H1 (cell line): ENCODE measurements at regions not wholly inside any gene's neighbourhood (a gene's known extent, or its start where the extent isn't known, plus 50 kb on each side); places are given as distances from the start of the nearest gene placed in this dataset.

ENCODE experiments used
- BRCA1 ChIP-seq: IDR thresholded peaks from 2 replicates; pipeline ENCODE4 v1.6.1; 2012; ENCODE audit warnings: low read depth, low read length, improper control_type of control experiment
- CEBPB ChIP-seq: IDR thresholded peaks from 2 replicates; pipeline ENCODE4 v1.6.1; 2012; ENCODE audit warnings: low read depth, low read length
- CHD1 ChIP-seq: IDR thresholded peaks from 2 replicates; pipeline ENCODE4 v1.6.1; 2012; ENCODE audit warnings: low read depth, low read length, improper control_type of control experiment
- CHD7 ChIP-seq: fragments of 300-600 bp; sonication (generic); IDR thresholded peaks from 2 replicates; pipeline ENCODE4 v1.7.1; 2012; ENCODE audit warnings: low read length, moderate library complexity, mild to moderate bottlenecking, inconsistent platforms; ENCODE audit not compliant: insufficient replicate concordance
- POU5F1 ChIP-seq: IDR thresholded peaks from 2 replicates; pipeline ENCODE4 v1.6.1; 2011; ENCODE audit warnings: low read depth, mild to moderate bottlenecking, low read length, moderate library complexity
- SIX5 ChIP-seq: IDR thresholded peaks from 2 replicates; pipeline ENCODE4 v1.6.1; 2011; ENCODE audit warnings: mild to moderate bottlenecking, low read depth, low read length
- SP4 ChIP-seq: IDR thresholded peaks from 2 replicates; pipeline ENCODE4 v1.6.1; 2012; ENCODE audit warnings: low read length, inconsistent platforms
- TCF12 ChIP-seq: IDR thresholded peaks from 2 replicates; pipeline ENCODE4 v1.6.1; 2011; ENCODE audit warnings: low read depth, mild to moderate bottlenecking, low read length
- TF ChIP-seq, protein P1 (sequence below), 3 experiments: IDR thresholded peaks; 1 replicate in 2 of 3; 2 replicates in 1 of 3; pipeline versions ENCODE4 v1.5.1 to v1.6.1; 2011; ENCODE audit warnings: low read length in 3 of 3, mild to moderate bottlenecking in 3 of 3, inconsistent platforms in 2 of 3, low read depth in 1 of 3, moderate library complexity in 1 of 3; ENCODE audit not compliant: insufficient read depth in 1 of 3; ENCODE audit errors: control extremely low read depth in 1 of 3

DNA sequence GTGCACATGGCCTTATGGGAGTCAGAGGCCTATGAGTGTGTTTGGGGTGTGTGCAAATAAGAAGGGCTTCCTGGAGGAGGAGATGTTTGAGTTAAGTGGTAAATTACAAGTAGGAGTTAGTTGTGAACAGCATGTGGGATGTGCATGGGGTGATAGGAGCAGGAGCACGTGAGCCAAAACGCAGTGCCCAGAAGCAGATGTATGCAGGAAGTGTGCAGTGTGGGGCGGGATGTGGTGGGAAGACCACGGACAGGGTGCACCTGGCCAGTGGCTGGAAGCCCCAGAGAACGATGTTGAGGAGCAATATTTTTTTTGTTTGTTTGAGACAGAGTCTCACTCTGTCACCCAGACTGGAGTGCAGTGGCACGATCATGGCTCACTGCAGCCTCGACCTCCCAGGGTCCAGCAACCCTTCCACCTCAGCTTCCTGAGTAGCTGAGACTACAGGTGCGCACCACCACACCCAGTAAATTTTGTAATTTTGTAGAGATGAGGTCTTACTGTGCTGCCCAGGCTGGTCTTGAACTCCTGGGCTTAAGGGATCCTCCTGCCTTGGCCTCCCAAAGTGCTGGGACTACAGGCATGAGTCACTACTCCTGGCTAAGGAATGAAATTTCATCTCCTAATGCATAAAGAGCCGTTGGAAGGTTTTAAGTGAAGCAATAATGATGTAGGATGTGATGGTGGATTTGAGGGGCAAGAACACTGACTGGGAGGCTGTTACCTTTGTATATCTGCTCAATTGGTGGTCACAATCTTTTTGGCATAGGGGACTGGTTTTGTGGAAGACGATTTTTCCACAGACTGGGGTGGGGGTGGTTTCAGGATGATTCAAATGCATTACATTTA, 78.4 kb downstream of the LYZL2 start (continued):
- TF ChIP-seq CHD7 (no peak), SIX5 (no peak), BRCA1 (no peak), CEBPB (no peak), CHD1 (no peak), TCF12 (no peak), SP4 (no peak), POU5F1 (no peak)
- TF ChIP-seq, protein P1, sequence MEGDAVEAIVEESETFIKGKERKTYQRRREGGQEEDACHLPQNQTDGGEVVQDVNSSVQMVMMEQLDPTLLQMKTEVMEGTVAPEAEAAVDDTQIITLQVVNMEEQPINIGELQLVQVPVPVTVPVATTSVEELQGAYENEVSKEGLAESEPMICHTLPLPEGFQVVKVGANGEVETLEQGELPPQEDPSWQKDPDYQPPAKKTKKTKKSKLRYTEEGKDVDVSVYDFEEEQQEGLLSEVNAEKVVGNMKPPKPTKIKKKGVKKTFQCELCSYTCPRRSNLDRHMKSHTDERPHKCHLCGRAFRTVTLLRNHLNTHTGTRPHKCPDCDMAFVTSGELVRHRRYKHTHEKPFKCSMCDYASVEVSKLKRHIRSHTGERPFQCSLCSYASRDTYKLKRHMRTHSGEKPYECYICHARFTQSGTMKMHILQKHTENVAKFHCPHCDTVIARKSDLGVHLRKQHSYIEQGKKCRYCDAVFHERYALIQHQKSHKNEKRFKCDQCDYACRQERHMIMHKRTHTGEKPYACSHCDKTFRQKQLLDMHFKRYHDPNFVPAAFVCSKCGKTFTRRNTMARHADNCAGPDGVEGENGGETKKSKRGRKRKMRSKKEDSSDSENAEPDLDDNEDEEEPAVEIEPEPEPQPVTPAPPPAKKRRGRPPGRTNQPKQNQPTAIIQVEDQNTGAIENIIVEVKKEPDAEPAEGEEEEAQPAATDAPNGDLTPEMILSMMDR (IDR thresholded peaks at IDR 0.05; ENCODE audit: control extremely low read depth in 1 of 3, insufficient read depth in 1 of 3, low read depth in 1 of 3, low read length in 3 of 3): no peak
